Progenitor cell of endocrine pancreas (in vitro differentiated cells): ENCODE measurements at regions not wholly inside any gene's neighbourhood (a gene's known extent, or its start where the extent isn't known, plus 50 kb on each side); places are given as distances from the start of the nearest gene placed in this dataset.

ENCODE experiments used
- DNase-seq: peaks from one replicate; pipeline ENCODE4 v3.0.0; 2021; ENCODE audit warnings: low spot score; ENCODE audit not compliant: unreplicated experiment
- H3K27ac Mint-ChIP-seq: 2 replicates; pipeline ENCODE4 v1.8.0; 2021; ENCODE audit warnings: mild to moderate bottlenecking, moderate library complexity, mixed read lengths
- H3K27me3 Mint-ChIP-seq: 2 replicates; pipeline ENCODE4 v1.8.0; 2021; ENCODE audit warnings: mixed read lengths
- H3K36me3 Mint-ChIP-seq: 2 replicates; pipeline ENCODE4 v1.8.0; 2022; ENCODE audit warnings: mixed read lengths; ENCODE audit not compliant: insufficient read depth
- H3K4me1 Mint-ChIP-seq: 2 replicates; pipeline ENCODE4 v1.8.0; 2021; ENCODE audit warnings: low read depth, mixed read lengths
- H3K4me3 Mint-ChIP-seq: 2 replicates; pipeline ENCODE4 v1.8.0; 2021; ENCODE audit warnings: low read depth, mild to moderate bottlenecking, moderate library complexity, mixed read lengths
- H3K9me3 Mint-ChIP-seq: 2 replicates; pipeline ENCODE4 v1.8.0; 2021; ENCODE audit warnings: low read depth, mixed read lengths
- TF ChIP-seq, protein P1 (sequence below): fragments of 200-600 bp; sonication (generic); IDR thresholded peaks from one replicate; pipeline ENCODE4 v1.5.0; 2021; ENCODE audit warnings: antibody characterized with exemption, mild to moderate bottlenecking; ENCODE audit not compliant: unreplicated experiment

DNA sequence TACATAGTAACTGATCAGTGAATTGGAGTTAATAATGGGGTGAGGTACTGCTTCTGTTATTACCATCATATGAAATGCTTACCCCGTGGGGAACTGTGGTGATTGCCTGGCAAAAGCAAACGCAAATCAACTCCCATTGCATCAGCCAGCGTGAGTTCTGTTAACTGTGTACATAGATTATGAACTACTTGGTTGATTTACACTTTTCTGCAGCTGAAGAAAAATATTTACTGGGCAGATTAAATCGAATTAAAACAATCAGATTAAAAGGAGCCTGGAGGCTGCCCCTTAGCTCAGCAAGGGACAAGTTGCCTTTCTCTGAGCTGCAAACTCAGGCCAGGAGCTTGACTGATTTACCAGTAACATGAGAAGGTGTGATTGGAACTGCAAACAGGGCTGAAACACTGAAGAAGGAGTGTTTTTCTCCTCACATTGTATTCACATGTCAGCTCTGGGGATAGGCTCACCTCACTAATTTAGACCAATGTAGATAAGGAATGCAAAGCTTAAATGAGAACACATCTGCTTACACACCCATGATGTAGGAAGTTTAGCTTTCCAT is 220.1 kb downstream of the OSR1 start:
- Mint-ChIP-seq H3K9me3 (no peaks in the 10 kb centered on the region), H3K4me1 (peaks cover 22% of the 10 kb centered on the region), H3K27ac (peak overlapping the region; percentile 73), H3K36me3 (no peaks in the 10 kb centered on the region), H3K27me3 (no peaks in the 10 kb centered on the region), H3K4me3 (no peak overlapping the region)
- TF ChIP-seq, protein P1, sequence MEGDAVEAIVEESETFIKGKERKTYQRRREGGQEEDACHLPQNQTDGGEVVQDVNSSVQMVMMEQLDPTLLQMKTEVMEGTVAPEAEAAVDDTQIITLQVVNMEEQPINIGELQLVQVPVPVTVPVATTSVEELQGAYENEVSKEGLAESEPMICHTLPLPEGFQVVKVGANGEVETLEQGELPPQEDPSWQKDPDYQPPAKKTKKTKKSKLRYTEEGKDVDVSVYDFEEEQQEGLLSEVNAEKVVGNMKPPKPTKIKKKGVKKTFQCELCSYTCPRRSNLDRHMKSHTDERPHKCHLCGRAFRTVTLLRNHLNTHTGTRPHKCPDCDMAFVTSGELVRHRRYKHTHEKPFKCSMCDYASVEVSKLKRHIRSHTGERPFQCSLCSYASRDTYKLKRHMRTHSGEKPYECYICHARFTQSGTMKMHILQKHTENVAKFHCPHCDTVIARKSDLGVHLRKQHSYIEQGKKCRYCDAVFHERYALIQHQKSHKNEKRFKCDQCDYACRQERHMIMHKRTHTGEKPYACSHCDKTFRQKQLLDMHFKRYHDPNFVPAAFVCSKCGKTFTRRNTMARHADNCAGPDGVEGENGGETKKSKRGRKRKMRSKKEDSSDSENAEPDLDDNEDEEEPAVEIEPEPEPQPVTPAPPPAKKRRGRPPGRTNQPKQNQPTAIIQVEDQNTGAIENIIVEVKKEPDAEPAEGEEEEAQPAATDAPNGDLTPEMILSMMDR: no peak
- DNase-seq: no peak

DNA sequence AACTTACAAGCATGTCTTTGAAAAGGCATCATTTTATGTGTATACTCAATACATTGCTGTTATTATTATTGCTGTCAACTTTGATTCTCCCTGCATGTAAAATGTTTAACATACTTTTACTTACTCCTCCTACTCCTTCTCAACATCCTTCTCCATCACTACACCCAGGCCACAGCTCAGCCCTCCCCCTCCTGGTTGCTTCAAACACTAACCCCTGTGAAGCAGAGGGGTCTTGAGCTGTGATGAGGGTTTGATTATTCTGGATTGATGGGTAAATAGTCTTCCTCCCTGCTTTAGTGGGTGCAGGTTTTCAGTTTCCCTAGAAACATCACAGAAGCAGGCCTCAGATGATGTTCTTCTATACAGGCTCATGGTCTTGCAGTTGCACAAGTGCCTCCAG is 221.0 kb downstream of the OSR1 start:
- TF ChIP-seq, protein P1: no peak
- Mint-ChIP-seq H3K27me3 (no peaks in the 10 kb centered on the region), H3K36me3 (no peaks in the 10 kb centered on the region), H3K4me3 (no peak overlapping the region), H3K9me3 (no peaks in the 10 kb centered on the region), H3K4me1 (peaks cover 22% of the 10 kb centered on the region), H3K27ac (peak overlapping the region; percentile 25)
- DNase-seq: no peak

DNA sequence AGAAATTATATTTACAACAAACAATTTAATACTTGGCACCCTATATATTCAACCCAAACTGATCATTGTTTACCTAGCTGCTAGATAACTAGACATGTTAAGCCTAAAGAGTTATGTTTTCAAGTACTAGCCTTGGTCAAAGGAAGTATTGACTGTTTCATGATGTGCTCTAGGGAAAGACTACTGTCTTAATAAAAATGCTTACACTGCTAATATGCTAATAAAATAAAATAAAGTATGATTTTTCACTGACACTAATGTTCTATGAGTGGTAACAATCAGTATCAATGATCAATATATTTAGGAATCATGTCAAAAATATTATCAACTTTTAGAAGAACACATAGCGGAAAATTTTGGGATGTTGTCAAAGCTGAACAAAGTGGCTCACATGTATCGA is 225.5 kb downstream of the OSR1 start:
- Mint-ChIP-seq H3K4me3 (no peak overlapping the region), H3K36me3 (no peaks in the 10 kb centered on the region), H3K4me1 (peaks cover 5% of the 10 kb centered on the region), H3K27ac (no peak overlapping the region), H3K27me3 (no peaks in the 10 kb centered on the region), H3K9me3 (no peaks in the 10 kb centered on the region)
- TF ChIP-seq, protein P1: no peak
- DNase-seq: no peak

DNA sequence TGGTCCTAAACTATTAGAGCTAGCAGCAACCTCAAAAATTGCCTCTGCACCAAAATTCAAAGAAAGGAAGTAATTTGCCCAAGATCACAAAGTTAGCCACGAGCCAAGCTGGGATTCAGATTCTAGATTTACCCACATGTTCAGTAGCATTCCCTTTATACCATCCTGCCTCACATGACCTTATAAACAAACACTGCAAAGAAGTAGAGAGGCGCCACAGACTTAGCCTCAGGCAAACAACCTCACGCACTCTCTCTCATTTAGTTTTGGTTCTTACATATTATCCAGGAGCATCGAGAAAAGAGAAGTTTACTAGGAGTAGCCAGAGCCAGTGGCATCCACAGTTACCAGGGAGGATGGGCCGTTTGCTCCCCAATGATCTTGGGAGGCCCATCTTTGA is 226.6 kb downstream of the OSR1 start:
- Mint-ChIP-seq H3K9me3 (no peaks in the 10 kb centered on the region), H3K4me3 (no peak overlapping the region), H3K27ac (no peak overlapping the region), H3K4me1 (no peaks in the 10 kb centered on the region), H3K36me3 (no peaks in the 10 kb centered on the region), H3K27me3 (no peaks in the 10 kb centered on the region)
- DNase-seq: no peak
- TF ChIP-seq, protein P1: no peak

DNA sequence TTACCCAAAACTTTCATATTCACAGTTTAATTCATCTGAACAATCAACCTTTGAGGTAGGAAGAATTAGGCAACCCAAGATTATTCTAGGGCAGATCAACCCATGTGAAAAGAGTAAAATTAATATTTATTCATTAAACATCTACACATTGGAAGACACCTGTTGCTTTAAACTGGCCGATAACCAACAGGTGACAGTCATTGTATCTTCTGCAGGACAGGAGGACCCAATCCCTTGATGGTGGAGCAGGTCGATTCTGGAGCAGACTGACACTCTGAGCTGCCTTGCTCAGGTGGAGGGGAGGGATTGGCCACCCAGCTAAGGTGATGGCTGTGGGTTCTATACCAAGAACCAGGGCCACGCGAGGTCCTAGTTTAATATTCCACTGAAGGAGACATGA is 230.3 kb downstream of the OSR1 start:
- TF ChIP-seq, protein P1: no peak
- no peak overlapping the region for H3K27ac Mint-ChIP-seq
- no peaks in the 10 kb centered on the region for H3K9me3 Mint-ChIP-seq
- H3K4me1 Mint-ChIP-seq: peaks cover 8% of the 10 kb centered on the region
- no peak overlapping the region for H3K4me3 Mint-ChIP-seq
- no peaks in the 10 kb centered on the region for H3K36me3 Mint-ChIP-seq
- peaks cover 5% of the 10 kb centered on the region for H3K27me3 Mint-ChIP-seq
- DNase-seq: no peak
